Testis (tissue), 2 donors: ENCODE measurements at regions not wholly inside any gene's neighbourhood (a gene's known extent, or its start where the extent isn't known, plus 50 kb on each side); places are given as distances from the start of the nearest gene placed in this dataset.

ENCODE experiments used
- DNase-seq: peaks from one replicate; pipeline ENCODE4 v3.0.0-alpha.2; 2019
- H3K27ac ChIP-seq, 2 donors: fragments of 200-600 bp; sonication (generic); one replicate each; pipeline ENCODE4 v1.5.1; 2019
- H3K27me3 ChIP-seq: fragments of 200-600 bp; sonication (generic); one replicate; pipeline ENCODE4 v1.5.1; 2019
- H3K36me3 ChIP-seq: fragments of 200-600 bp; sonication (generic); one replicate; pipeline ENCODE4 v1.5.1; 2017; ENCODE audit warnings: low read depth; ENCODE audit errors: missing control alignments
- H3K4me1 ChIP-seq: fragments of 200-600 bp; sonication (generic); one replicate; pipeline ENCODE4 v1.5.1; 2019
- H3K4me3 ChIP-seq, 2 donors: fragments of 200-600 bp; sonication (generic); one replicate each; pipeline ENCODE4 v1.5.1; 2017 to 2019
- H3K9me3 ChIP-seq: fragments of 200-600 bp; sonication (generic); one replicate; pipeline ENCODE4 v1.5.1; 2017
- POLR2A ChIP-seq: fragments of 450-650 bp; IDR thresholded peaks from one replicate; pipeline ENCODE4 v1.6.1; 2017; ENCODE audit warnings: antibody characterized with exemption, mild to moderate bottlenecking, moderate library complexity
- WGBS, 2 donors: methylation state at CpG; one replicate each; pipeline ENCODE4 v1.1.5; 2018; 5-methylcytosine and 5-hydroxymethylcytosine counted together
- intact Hi-C: fragments of 100-400 bp; cut with DNase I; formaldehyde crosslinking; loops from one replicate; pipeline ENCODE4 v1.15.1; 2023; ENCODE audit warnings: low total_unique reads
- TF ChIP-seq, protein P1 (sequence below), 3 experiments: fragments of 450-650 bp in 2 of 3; fragments of 200-600 bp in 1 of 3; sonication (generic) in 1 of 3; IDR thresholded peaks; one replicate each; pipeline ENCODE4 v1.5.1; 2016 to 2019; ENCODE audit warnings: antibody characterized with exemption in 3 of 3, mild to moderate bottlenecking in 2 of 3, moderate library complexity in 1 of 3

GRCh38 chr6:156029286-156029985 lies 573.8 kb upstream of the NOX3 start:
- no peak overlapping the region for H3K4me3 ChIP-seq
- intact Hi-C loops = no loop called here
- H3K4me1 ChIP-seq = no peaks in the 10 kb centered on the region
- H3K27me3 ChIP-seq = no peaks in the 10 kb centered on the region
- DNase-seq = no peak
- no peaks in the 10 kb centered on the region for H3K36me3 ChIP-seq
- H3K9me3 ChIP-seq = no peaks in the 10 kb centered on the region
- TF ChIP-seq, protein P1, sequence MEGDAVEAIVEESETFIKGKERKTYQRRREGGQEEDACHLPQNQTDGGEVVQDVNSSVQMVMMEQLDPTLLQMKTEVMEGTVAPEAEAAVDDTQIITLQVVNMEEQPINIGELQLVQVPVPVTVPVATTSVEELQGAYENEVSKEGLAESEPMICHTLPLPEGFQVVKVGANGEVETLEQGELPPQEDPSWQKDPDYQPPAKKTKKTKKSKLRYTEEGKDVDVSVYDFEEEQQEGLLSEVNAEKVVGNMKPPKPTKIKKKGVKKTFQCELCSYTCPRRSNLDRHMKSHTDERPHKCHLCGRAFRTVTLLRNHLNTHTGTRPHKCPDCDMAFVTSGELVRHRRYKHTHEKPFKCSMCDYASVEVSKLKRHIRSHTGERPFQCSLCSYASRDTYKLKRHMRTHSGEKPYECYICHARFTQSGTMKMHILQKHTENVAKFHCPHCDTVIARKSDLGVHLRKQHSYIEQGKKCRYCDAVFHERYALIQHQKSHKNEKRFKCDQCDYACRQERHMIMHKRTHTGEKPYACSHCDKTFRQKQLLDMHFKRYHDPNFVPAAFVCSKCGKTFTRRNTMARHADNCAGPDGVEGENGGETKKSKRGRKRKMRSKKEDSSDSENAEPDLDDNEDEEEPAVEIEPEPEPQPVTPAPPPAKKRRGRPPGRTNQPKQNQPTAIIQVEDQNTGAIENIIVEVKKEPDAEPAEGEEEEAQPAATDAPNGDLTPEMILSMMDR (IDR thresholded peaks at IDR 0.05) = no peak
- TF ChIP-seq POLR2A = no peak
- no peak overlapping the region for H3K27ac ChIP-seq
- WGBS, 2 donors = 80 to 85% methylated on average over 13 of the region's 13 CpGs

DNA sequence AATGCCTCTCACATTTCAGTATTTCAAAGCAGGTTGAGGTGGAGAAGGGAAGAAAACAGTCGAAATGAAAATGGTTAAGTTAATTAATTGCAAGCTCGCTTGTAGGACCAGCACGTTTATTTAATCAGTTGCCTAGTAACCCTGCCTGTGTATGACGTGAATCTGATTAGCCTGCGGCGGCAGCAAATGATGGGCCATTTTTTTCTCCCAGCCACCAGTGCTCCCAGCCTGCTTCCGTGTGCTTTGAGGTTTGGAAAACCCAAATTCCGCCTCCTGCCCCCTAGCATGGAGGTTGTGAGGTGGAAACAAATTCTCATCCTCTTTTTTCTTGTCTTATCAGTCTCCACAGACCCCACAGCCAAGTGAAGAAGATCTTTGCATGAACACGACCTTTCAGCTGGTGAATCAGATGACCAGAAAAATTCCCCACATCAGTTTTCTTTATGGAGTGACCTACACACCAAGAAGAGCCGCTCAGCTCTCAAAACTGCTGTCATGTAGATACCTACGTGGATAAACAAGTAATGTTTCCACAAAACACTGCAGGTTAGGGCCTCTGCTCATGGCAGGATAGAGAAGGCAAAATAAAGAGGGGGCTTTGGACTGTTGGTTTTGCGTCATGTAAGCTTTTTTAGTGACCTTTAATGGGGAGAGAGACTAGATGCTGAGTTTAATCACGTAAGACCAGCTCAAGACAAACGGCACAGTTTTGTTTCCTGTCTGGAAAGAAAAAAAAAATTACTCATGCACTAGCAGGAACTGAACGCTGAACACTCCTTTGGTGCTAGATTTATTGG lies 572.9 kb upstream of the NOX3 start:
- Histone ChIP-seq H3K4me3 (no peak overlapping the region), H3K27me3 (no peaks in the 10 kb centered on the region), H3K27ac (no peak overlapping the region), H3K4me1 (no peaks in the 10 kb centered on the region), H3K36me3 (no peaks in the 10 kb centered on the region), H3K9me3 (no peaks in the 10 kb centered on the region)
- WGBS, 2 donors = 56 to 57% methylated on average over 15 of the region's 15 CpGs
- DNase-seq = no peak
- TF ChIP-seq, protein P1 (IDR thresholded peaks at IDR 0.05) = no peak
- no peak for TF ChIP-seq POLR2A
- intact Hi-C loops = no loop called here

DNA sequence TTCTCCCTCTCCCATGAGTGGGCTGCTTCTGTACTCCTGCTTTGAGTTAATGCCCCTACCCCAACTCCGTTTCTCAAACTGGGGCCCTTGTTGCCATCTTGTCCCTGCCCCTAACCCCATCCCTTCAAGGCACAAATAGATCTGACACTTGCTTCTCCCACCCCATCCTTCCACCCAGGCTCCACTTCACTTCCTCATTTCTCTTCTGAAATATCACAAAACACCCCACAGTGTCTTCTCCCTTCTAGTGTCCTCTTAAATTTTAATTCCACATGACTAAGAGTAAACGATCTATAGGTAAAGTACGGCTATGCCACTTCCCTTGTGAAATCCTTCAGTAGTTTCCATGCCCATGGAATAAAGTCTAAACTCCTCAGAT lies 571.6 kb upstream of the NOX3 start:
- H3K36me3 ChIP-seq = no peaks in the 10 kb centered on the region
- WGBS, 2 donors = 82 to 83% methylated on average over 3 of the region's 3 CpGs
- no peaks in the 10 kb centered on the region for H3K4me1 ChIP-seq
- H3K27ac ChIP-seq = no peak overlapping the region
- TF ChIP-seq, protein P1 (IDR thresholded peaks at IDR 0.05) = no peak
- TF ChIP-seq POLR2A = no peak
- peaks cover 3% of the 10 kb centered on the region for H3K27me3 ChIP-seq
- no peak for DNase-seq
- intact Hi-C loops = no loop called here
- no peaks in the 10 kb centered on the region for H3K9me3 ChIP-seq
- H3K4me3 ChIP-seq = no peak overlapping the region

GRCh38 chr6:156026486-156027247 lies 571.0 kb upstream of the NOX3 start:
- intact Hi-C loops = no loop called here
- H3K4me3 ChIP-seq = no peak overlapping the region
- no peak for DNase-seq
- peaks cover 3% of the 10 kb centered on the region for H3K27me3 ChIP-seq
- no peaks in the 10 kb centered on the region for H3K4me1 ChIP-seq
- H3K36me3 ChIP-seq = no peaks in the 10 kb centered on the region
- TF ChIP-seq POLR2A = no peak
- TF ChIP-seq, protein P1 (IDR thresholded peaks at IDR 0.05) = no peak
- H3K27ac ChIP-seq = no peak overlapping the region
- H3K9me3 ChIP-seq = no peaks in the 10 kb centered on the region
- WGBS, 2 donors = 42 to 50% methylated on average over 4 of the region's 4 CpGs
